PC-3 (cell line): ENCODE measurements at regions not wholly inside any gene's neighbourhood (a gene's known extent, or its start where the extent isn't known, plus 50 kb on each side); places are given as distances from the start of the nearest gene placed in this dataset.

ENCODE experiments used
- ATAC-seq: fragments of 200-7000 bp; cut with Tn5 transposase; 2 replicates; pipeline ENCODE4 v1.9.1; 2020; ENCODE audit warnings: mild to moderate bottlenecking, moderate library complexity
- BruUV-seq: library from RNA; stranded (reverse); fragments of 400-500 nt; replicated peaks from 2 replicates; lab custom pipeline; 2021; lab: Mats Ljungman, UMichigan
- CTCF ChIA-PET: fragments of 300-600 bp; sonication (Branson Sonifier 250); formaldehyde crosslinking; loops from one replicate; lab custom pipeline; 2022; ENCODE audit warnings: antibody characterized with exemption; lab: Charles Lee
- POLR2A ChIA-PET: fragments of 300-600 bp; sonication (Branson Sonifier 250); formaldehyde crosslinking; loops from one replicate; lab custom pipeline; 2022; ENCODE audit warnings: antibody characterized with exemption; ENCODE audit not compliant: unreplicated experiment; lab: Charles Lee
- DNase-seq: peaks from one replicate; pipeline ENCODE4 v3.0.0-alpha.2; 2015
- H2AFZ ChIP-seq: fragments of 300-600 bp; sonication (generic); 2 replicates; pipeline ENCODE4 v1.6.0; 2016; ENCODE audit warnings: antibody characterized with exemption, low read length
- H3F3A ChIP-seq: fragments of 300-600 bp; sonication (generic); one replicate; pipeline ENCODE4 v1.6.0; 2017; ENCODE audit warnings: antibody characterized with exemption, low read length, control low read depth, mild to moderate bottlenecking; ENCODE audit not compliant: unreplicated experiment
- H3K27ac ChIP-seq: fragments of 300-600 bp; sonication (generic); 2 replicates; pipeline ENCODE4 v1.5.1; 2016; ENCODE audit warnings: mild to moderate bottlenecking, low read length
- H3K27me3 ChIP-seq: fragments of 300-600 bp; sonication (generic); 2 replicates; pipeline ENCODE4 v1.6.1; 2016; ENCODE audit warnings: low read length, mixed read lengths
- H3K36me3 ChIP-seq: fragments of 300-600 bp; sonication (generic); 2 replicates; pipeline ENCODE4 v1.6.1; 2016; ENCODE audit warnings: low read depth, mixed run types, low read length, mixed read lengths
- H3K4me1 ChIP-seq: fragments of 300-600 bp; sonication (generic); 2 replicates; pipeline ENCODE4 v1.5.1; 2016; ENCODE audit warnings: low read length; ENCODE audit not compliant: insufficient read depth
- H3K4me2 ChIP-seq: fragments of 300-600 bp; sonication (generic); 2 replicates; pipeline ENCODE4 v1.6.0; 2016; ENCODE audit warnings: low read length
- H3K4me3 ChIP-seq: fragments of 300-600 bp; sonication (generic); 2 replicates; pipeline ENCODE4 v1.5.1; 2016; ENCODE audit warnings: mild to moderate bottlenecking, low read length, mixed read lengths
- H3K79me2 ChIP-seq: fragments of 300-600 bp; sonication (generic); 2 replicates; pipeline ENCODE4 v1.6.1; 2017; ENCODE audit warnings: low read length, mixed read lengths
- H3K9ac ChIP-seq: fragments of 300-600 bp; sonication (generic); 2 replicates; pipeline ENCODE4 v1.6.0; 2016; ENCODE audit warnings: mild to moderate bottlenecking, low read length
- H3K9me2 ChIP-seq: fragments of 300-600 bp; sonication (generic); replicated peaks from 2 replicates; pipeline ENCODE4 v1.6.1; 2016; ENCODE audit warnings: mixed run types, low read length, mixed read lengths
- H3K9me3 ChIP-seq: fragments of 300-600 bp; sonication (generic); 2 replicates; pipeline ENCODE4 v1.6.1; 2016; ENCODE audit warnings: low read length, mixed read lengths
- H4K20me1 ChIP-seq: fragments of 300-600 bp; sonication (generic); 2 replicates; pipeline ENCODE4 v1.6.1; 2016; ENCODE audit warnings: low read length, mixed read lengths
- EZH2 ChIP-seq: fragments of 300-600 bp; sonication (generic); IDR thresholded peaks from one replicate; pipeline ENCODE4 v1.6.1; 2017; ENCODE audit warnings: antibody characterized with exemption, mild to moderate bottlenecking, low read length; ENCODE audit not compliant: unreplicated experiment
- EZH2phosphoT487 ChIP-seq: fragments of 300-600 bp; sonication (generic); IDR thresholded peaks from 2 replicates; pipeline ENCODE4 v1.6.1; 2018; ENCODE audit warnings: mild to moderate bottlenecking, antibody characterized with exemption, low read length, borderline replicate concordance
- intact Hi-C: fragments of 100-400 bp; cut with micrococcal nuclease; formaldehyde crosslinking; loops from 2 replicates; pipeline ENCODE4 v1.9.0; 2023
- TF ChIP-seq, protein P1 (sequence below): fragments of 300-600 bp; sonication (generic); conservative IDR thresholded peaks from 2 replicates; pipeline ENCODE4 v1.5.1; 2017; ENCODE audit warnings: antibody characterized with exemption, low read depth, mild to moderate bottlenecking, low read length

GRCh38 chr2:3022841-3023372 is 354.7 kb downstream of the EIPR1 start:
- TF ChIP-seq EZH2 (no peak), EZH2phosphoT487 (no peak)
- TF ChIP-seq, protein P1, sequence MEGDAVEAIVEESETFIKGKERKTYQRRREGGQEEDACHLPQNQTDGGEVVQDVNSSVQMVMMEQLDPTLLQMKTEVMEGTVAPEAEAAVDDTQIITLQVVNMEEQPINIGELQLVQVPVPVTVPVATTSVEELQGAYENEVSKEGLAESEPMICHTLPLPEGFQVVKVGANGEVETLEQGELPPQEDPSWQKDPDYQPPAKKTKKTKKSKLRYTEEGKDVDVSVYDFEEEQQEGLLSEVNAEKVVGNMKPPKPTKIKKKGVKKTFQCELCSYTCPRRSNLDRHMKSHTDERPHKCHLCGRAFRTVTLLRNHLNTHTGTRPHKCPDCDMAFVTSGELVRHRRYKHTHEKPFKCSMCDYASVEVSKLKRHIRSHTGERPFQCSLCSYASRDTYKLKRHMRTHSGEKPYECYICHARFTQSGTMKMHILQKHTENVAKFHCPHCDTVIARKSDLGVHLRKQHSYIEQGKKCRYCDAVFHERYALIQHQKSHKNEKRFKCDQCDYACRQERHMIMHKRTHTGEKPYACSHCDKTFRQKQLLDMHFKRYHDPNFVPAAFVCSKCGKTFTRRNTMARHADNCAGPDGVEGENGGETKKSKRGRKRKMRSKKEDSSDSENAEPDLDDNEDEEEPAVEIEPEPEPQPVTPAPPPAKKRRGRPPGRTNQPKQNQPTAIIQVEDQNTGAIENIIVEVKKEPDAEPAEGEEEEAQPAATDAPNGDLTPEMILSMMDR: no peak
- no peak overlapping the region for H3K4me3 ChIP-seq
- no peaks in the 10 kb centered on the region for H4K20me1 ChIP-seq
- no peaks in the 10 kb centered on the region for H3K9me2 ChIP-seq
- no peaks in the 10 kb centered on the region for H3K36me3 ChIP-seq
- ChIA-PET POLR2A (no interaction called here), CTCF (no interaction called here)
- peaks cover 46% of the 10 kb centered on the region for H3K27me3 ChIP-seq
- H3K9ac ChIP-seq: no peak overlapping the region
- intact Hi-C loops: no loop called here
- no peak overlapping the region for H2AFZ ChIP-seq
- no peaks in the 10 kb centered on the region for H3K9me3 ChIP-seq
- DNase-seq: no peak
- BruUV-seq: no TSS peak
- H3K4me1 ChIP-seq: no peaks in the 10 kb centered on the region
- H3F3A ChIP-seq: no peaks in the 10 kb centered on the region
- no peak overlapping the region for H3K4me2 ChIP-seq
- H3K79me2 ChIP-seq: no peaks in the 10 kb centered on the region
- H3K27ac ChIP-seq: no peak overlapping the region
- no peak for ATAC-seq

DNA sequence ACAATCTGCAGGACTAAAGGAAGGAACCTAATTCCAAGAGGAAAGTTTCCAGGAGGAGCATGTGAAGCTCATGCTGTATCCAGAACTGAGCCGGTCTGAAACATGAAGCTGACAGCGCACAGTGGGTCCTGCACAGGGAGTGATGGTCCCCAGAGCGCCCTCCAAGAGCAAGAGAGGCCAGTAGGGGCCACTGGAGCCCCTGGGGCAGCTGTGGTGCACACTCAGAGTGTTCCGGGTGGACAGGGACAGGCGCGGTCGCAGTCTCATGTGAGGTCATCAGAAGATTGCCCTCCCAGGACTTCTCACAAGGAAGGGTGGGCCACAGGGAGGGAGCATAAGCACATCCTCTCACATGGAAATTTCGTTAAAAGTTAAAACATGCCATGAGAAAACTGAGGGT is 355.9 kb downstream of the EIPR1 start:
- no peaks in the 10 kb centered on the region for H3F3A ChIP-seq
- H3K9ac ChIP-seq: no peak overlapping the region
- H4K20me1 ChIP-seq: no peaks in the 10 kb centered on the region
- no TSS peak for BruUV-seq
- H3K79me2 ChIP-seq: no peaks in the 10 kb centered on the region
- H3K4me3 ChIP-seq: no peak overlapping the region
- DNase-seq (no peak), ATAC-seq (no peak)
- H3K9me2 ChIP-seq: no peaks in the 10 kb centered on the region
- H3K4me2 ChIP-seq: no peak overlapping the region
- no peaks in the 10 kb centered on the region for H3K36me3 ChIP-seq
- H2AFZ ChIP-seq: no peak overlapping the region
- peaks cover 40% of the 10 kb centered on the region for H3K27me3 ChIP-seq
- ChIA-PET CTCF (no interaction called here), POLR2A (no interaction called here)
- TF ChIP-seq EZH2 (no peak), EZH2phosphoT487 (no peak)
- TF ChIP-seq, protein P1: no peak
- H3K27ac ChIP-seq: no peak overlapping the region
- intact Hi-C loops: no loop called here
- 0 out of 2 replicates have a peak, but pooled peaks cover 2% of the 10 kb centered on the region for H3K9me3 ChIP-seq
- no peaks in the 10 kb centered on the region for H3K4me1 ChIP-seq

DNA sequence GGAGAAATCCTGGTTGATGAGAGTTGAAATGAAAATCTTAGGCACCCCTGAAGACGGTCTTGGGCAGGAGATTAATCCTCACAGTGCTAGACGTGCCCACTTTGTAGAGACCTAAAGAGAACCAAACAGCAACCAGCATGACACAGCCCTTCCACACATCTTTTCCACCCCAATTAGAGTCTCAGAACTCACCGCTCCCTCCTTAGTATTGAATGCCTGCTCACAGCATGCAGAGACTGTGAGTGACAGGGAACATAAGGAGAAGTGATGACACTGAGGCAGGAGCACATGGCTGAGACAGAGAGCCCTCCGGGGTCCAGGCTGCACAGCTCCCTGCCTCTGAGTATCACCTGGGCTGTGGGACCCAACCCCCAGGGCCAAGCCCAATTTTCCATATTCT is 367.6 kb downstream of the EIPR1 start:
- Histone ChIP-seq H3K4me2 (no peak overlapping the region), H3K27ac (no peak overlapping the region), H2AFZ (no peak overlapping the region), H3K27me3 (peaks cover 35% of the 10 kb centered on the region), H3K9me2 (no peaks in the 10 kb centered on the region), H3K9me3 (no peaks in the 10 kb centered on the region), H3K36me3 (no peaks in the 10 kb centered on the region), H3K4me3 (no peak overlapping the region), H3K9ac (no peak overlapping the region), H3K79me2 (no peaks in the 10 kb centered on the region), H4K20me1 (no peaks in the 10 kb centered on the region), H3F3A (no peaks in the 10 kb centered on the region), H3K4me1 (no peaks in the 10 kb centered on the region)
- ChIA-PET CTCF (no interaction called here), POLR2A (no interaction called here)
- no peak for ATAC-seq
- intact Hi-C loops: no loop called here
- no TSS peak for BruUV-seq
- TF ChIP-seq, protein P1: no peak
- no peak for TF ChIP-seq EZH2phosphoT487
- no peak for TF ChIP-seq EZH2
- DNase-seq: no peak
